ENCODE measurements at regions not wholly inside any gene's neighbourhood (a gene's known extent, or its start where the extent isn't known, plus 50 kb on each side); places are given as distances from the start of the nearest gene placed in this dataset.
"Not testable (repeated sequence)": the region's sequence is repeated elsewhere in the genome, so short reads cannot be mapped to it uniquely, and the experiment has no call there.

DNA sequence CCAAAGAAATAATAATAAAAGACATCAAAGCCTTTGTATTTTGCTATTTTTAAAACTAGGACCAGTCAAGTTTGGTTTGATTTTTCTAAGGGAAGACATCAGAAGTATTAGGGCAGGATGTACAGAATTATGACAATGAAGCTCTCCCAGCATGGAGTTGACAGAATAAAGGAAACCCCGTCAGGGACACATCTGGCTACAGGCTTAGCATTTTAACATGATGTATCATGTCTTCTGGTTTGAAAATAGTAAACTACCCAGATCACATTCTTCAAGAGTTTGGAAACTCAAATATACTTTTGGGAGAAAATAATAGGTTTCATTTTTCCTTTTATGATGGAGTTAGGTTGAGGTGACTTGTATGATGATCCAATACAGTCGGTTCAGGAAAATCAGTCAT is 552.0 kb upstream of the CDH2 start:
- no peak for DNase-seq (ENCODE audit: low read depth in 1 of 2, low spot score in 1 of 2)
- TF ChIP-seq JUND (IDR thresholded peaks at IDR 0.05; ENCODE audit: low read depth), result no peak
- in situ Hi-C loops (cut with HindIII; ENCODE audit: low pct_unique_long_range_greater_than_20kb, low sequenced_read_pairs), result no loop called here

DNA sequence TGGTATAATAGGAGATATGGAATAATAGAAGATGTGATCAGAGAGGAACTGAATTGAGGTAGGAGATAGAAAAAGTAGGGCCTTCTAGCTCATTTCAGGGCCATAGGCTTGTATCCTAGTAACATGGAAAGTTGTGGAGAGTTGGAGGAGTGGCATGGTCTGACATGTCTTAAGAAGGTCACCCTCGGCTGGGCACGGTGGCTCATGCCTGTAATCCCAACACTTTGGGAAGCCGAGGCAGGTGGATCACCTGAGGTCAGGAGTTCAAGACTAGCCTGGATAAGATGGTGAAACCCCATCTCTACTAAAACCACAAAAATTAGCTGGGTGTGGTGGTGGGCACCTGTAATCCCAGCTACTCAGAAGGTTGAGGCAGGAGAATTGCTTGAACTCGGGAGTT is 550.3 kb upstream of the CDH2 start:
- DNase-seq (ENCODE audit: low read depth in 1 of 2, low spot score in 1 of 2); in situ Hi-C loops (cut with HindIII; ENCODE audit: low pct_unique_long_range_greater_than_20kb, low sequenced_read_pairs): not testable (repeated sequence)

GRCh38 chr18:28725876-28726275 is 548.9 kb upstream of the CDH2 start:
- TF ChIP-seq JUND (IDR thresholded peaks at IDR 0.05; ENCODE audit: low read depth), result no peak
- in situ Hi-C loops (cut with HindIII; ENCODE audit: low pct_unique_long_range_greater_than_20kb, low sequenced_read_pairs), result no loop called here
- no peak for DNase-seq (ENCODE audit: low read depth in 1 of 2, low spot score in 1 of 2)

DNA sequence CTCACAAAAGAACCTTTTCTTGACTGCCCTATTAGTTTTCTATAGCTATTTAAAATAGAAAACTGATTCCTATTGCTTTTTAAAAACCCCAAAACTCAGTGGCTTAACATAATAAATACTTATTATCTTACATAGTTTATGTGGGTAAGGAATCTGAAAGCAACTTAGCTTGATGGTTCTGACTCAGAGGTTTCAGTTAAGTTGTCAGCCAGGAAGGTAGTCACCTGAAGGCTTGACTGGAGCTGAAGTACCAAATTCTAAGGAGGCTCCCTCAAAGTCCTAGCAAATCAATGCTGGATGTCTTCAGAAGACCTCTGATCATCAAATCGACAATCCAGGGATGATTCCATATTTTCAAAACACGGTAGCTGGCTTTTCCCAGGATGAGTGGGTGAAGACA is 546.6 kb upstream of the CDH2 start:
- TF ChIP-seq JUND (IDR thresholded peaks at IDR 0.05; ENCODE audit: low read depth), result no peak
- in situ Hi-C loops (cut with HindIII; ENCODE audit: low pct_unique_long_range_greater_than_20kb, low sequenced_read_pairs), result no loop called here
- no peak for DNase-seq (ENCODE audit: low read depth in 1 of 2, low spot score in 1 of 2)

DNA sequence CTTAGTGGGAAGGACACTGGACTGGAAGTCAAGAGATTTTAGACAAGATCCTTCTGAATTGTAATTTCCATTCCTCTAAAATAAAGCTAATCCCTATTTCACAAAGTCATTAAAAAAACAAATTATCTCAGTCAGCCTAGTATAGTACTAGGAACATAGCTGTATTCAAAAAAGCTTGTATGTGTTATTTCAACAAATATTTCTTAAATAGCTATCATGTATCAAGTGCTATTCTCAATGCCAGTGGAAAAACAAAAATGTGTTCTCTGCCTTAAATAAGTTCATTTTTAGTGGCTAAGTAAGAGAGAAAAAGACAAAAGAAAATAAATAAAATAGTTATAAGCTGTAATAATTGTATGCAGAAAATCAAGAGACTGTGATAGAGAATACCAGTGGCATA is 541.8 kb upstream of the CDH2 start:
- DNase-seq (ENCODE audit: low read depth in 1 of 2, low spot score in 1 of 2), result no peak
- in situ Hi-C loops (cut with HindIII; ENCODE audit: low pct_unique_long_range_greater_than_20kb, low sequenced_read_pairs), result no loop called here
- TF ChIP-seq JUND (IDR thresholded peaks at IDR 0.05; ENCODE audit: low read depth), result no peak

DNA sequence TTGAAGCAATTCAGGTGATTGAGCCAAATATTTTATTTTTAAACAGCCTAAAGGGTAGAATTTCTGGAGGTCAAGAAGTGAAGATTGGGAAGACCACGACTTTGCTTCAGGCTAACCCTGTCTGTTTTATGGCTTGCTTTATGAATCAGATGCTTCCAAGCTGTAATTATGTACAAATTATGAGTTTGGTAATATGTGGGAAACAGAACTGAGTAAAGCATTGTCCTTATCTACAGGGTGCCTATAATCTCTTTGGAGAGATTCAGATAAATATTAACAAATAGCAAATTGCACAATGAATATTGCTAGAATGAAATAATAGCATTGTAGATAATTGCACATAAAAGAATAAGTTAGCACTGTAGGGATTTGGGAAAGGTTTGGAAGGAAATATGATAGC is 539.4 kb upstream of the CDH2 start:
- no peak for DNase-seq (ENCODE audit: low read depth in 1 of 2, low spot score in 1 of 2)
- no peak for TF ChIP-seq JUND (IDR thresholded peaks at IDR 0.05; ENCODE audit: low read depth)

GRCh38 chr18:28715206-28715605 is 538.3 kb upstream of the CDH2 start:
- DNase-seq (ENCODE audit: low read depth in 1 of 2, low spot score in 1 of 2), result no peak
- no peak for TF ChIP-seq JUND (IDR thresholded peaks at IDR 0.05; ENCODE audit: low read depth)
- in situ Hi-C loops (cut with HindIII; ENCODE audit: low pct_unique_long_range_greater_than_20kb, low sequenced_read_pairs), result no loop called here

More for the DNA sequence above, 539.4 kb upstream of the CDH2 start:
- in situ Hi-C loops (cut with HindIII; ENCODE audit: low pct_unique_long_range_greater_than_20kb, low sequenced_read_pairs), result no loop called here

DNA sequence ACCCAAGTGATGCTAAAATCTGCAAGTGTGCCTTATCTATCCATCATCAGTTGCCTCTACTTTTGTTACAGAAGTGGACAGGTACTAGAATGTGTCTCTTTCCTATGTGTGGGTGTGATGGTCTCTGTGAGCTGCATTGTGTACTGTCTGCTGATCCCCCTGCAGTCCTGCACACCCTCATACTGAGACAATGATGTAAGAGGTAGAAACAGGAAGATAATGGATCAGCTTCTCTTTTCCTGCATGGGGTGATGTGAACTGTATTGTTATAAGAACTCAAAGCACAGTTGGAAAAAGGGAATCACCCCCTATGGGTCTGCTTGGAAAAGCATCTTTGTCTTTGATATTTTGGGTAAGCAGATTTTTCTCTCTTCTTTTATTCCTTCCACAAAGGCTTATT is 537.6 kb upstream of the CDH2 start:
- in situ Hi-C loops (cut with HindIII; ENCODE audit: low pct_unique_long_range_greater_than_20kb, low sequenced_read_pairs), result no loop called here
- DNase-seq (ENCODE audit: low read depth in 1 of 2, low spot score in 1 of 2), result no peak

DNA sequence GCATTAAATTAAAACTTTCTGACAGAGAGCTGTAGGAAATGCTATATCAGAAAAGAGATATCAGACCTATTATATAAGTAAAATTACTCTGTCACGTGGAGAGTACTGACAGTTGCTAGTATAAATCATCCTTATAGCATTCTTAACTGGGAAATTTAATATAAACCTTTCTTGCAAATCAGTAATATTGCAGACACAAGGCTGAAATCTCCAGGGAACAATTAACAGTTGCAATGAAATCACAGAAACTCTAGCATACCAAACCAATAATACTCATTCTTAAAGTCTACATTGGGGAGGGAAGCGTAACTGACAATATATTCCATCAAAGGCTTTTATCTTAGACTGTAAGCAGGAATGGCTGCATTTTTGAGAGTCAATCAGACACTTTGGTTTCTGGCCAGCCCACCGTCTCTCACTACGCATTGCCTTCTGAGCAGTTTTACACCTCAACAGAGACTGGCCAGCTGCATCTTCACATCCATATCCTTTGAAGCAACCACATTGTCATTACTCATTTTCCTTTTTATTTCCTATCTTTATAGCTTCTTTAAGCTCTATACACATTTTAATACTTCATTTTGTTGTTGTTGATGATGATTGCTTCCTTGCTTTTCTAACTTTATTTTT is 536.0 kb upstream of the CDH2 start:
- no peak for DNase-seq (ENCODE audit: low read depth in 1 of 2, low spot score in 1 of 2)
- in situ Hi-C loops (cut with HindIII; ENCODE audit: low pct_unique_long_range_greater_than_20kb, low sequenced_read_pairs), result no loop called here
- TF ChIP-seq JUND (IDR thresholded peaks at IDR 0.05; ENCODE audit: low read depth), result no peak

More for the DNA sequence above, 537.6 kb upstream of the CDH2 start:
- TF ChIP-seq JUND (IDR thresholded peaks at IDR 0.05; ENCODE audit: low read depth), result no peak

DNA sequence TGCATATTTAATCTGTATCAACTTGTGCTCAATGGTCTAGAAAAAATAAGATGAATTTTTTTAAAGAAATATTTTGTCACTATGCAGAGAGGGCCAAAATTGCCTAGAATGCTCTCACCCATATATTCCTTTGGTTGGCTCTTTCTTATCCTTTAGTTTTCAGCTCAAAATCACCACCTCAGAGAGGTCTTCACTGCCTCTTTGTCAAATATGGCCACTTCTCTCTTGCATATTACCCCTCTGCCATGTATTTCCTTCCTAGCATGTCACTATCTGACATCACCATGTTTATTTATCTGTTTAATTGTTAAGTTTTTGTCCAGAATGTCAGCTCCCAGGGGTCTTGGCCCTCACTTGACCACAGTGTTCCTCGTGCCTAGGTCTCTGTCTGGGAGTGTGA is 535.2 kb upstream of the CDH2 start:
- in situ Hi-C loops (cut with HindIII; ENCODE audit: low pct_unique_long_range_greater_than_20kb, low sequenced_read_pairs), result no loop called here
- DNase-seq (ENCODE audit: low read depth in 1 of 2, low spot score in 1 of 2), result no peak
- TF ChIP-seq JUND (IDR thresholded peaks at IDR 0.05; ENCODE audit: low read depth), result no peak

GRCh38 chr18:28711096-28711495 is 534.2 kb upstream of the CDH2 start:
- no peak for DNase-seq (ENCODE audit: low read depth in 1 of 2, low spot score in 1 of 2)
- in situ Hi-C loops (cut with HindIII; ENCODE audit: low pct_unique_long_range_greater_than_20kb, low sequenced_read_pairs), result no loop called here

GRCh38 chr18:28707006-28707405 is 530.1 kb upstream of the CDH2 start:
- no peak for DNase-seq (ENCODE audit: low read depth in 1 of 2, low spot score in 1 of 2)
- TF ChIP-seq JUND (IDR thresholded peaks at IDR 0.05; ENCODE audit: low read depth), result no peak
- in situ Hi-C loops (cut with HindIII; ENCODE audit: low pct_unique_long_range_greater_than_20kb, low sequenced_read_pairs), result no loop called here

More at GRCh38 chr18:28711096-28711495, 534.2 kb upstream of the CDH2 start:
- no peak for TF ChIP-seq JUND (IDR thresholded peaks at IDR 0.05; ENCODE audit: low read depth)

DNA sequence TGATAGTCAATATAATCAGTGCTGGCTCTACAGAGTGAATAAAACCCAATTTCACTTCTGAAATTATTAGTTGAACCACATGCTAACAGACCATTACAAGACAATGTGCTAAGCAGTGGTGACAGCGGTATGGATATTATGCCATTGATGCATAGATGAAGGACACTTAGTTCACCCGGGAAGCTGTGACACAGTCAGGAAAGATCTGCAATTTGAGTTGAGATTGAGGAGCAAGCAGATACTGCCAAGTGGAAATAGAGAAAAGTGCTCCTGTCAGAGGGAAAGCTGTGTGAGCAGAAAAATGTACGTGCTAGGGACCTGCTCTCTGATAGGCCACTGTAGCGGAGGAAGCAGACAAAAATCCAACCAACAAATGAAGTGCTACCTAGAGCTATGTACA is 529.5 kb upstream of the CDH2 start:
- in situ Hi-C loops (cut with HindIII; ENCODE audit: low pct_unique_long_range_greater_than_20kb, low sequenced_read_pairs), result no loop called here
- no peak for TF ChIP-seq JUND (IDR thresholded peaks at IDR 0.05; ENCODE audit: low read depth)
- DNase-seq (ENCODE audit: low read depth in 1 of 2, low spot score in 1 of 2), result no peak

GRCh38 chr18:28705482-28705881 is 528.6 kb upstream of the CDH2 start:
- TF ChIP-seq JUND (IDR thresholded peaks at IDR 0.05; ENCODE audit: low read depth), result no peak
- in situ Hi-C loops (cut with HindIII; ENCODE audit: low pct_unique_long_range_greater_than_20kb, low sequenced_read_pairs), result no loop called here
- no peak for DNase-seq (ENCODE audit: low read depth in 1 of 2, low spot score in 1 of 2)
